ENCODE measurements at regions not wholly inside any gene's neighbourhood (a gene's known extent, or its start where the extent isn't known, plus 50 kb on each side); places are given as distances from the start of the nearest gene placed in this dataset.

DNA sequence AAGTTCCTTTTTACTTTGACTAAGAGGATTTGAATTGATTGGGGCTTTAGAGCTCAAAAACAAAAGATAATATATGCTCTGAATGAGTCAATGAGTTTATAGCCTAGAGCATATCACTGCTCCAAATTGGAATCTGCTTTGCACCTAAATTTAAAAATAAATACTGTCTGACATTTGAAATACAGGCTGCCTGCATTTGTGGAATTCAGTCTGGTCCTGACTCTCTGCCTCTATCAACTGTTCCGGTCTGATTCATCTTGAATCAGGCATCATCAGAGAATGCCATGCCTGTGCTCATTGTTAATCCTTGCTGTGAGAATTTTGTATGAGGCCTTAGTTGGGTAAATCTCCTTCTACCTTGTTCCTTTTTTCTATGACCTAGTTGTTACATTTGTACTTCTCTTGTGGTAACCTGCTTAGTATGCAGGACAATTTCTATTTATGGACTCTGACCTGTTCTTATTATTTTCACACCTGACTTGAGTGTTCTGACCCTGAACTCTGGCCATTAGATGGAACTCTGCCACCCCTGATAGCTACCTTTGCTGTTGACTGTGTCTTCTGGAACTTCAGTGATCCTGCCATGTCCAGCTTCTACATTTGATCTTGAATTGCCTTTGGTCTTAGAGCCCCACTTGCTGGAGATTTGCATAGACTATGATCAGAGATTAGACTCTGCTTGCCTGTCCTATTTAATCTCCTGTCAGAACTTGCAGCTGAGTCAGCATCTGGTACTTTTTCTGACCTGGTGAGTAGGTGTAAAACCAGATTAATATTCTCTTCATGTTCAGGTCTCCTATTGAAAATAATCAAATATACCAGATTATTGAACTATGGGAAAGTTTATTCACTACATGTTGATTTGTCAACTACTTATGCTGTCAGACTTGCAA is 442.7 kb upstream of the HS3ST5 start:
- no peak for DNase-seq (ENCODE audit: low read depth)

DNA sequence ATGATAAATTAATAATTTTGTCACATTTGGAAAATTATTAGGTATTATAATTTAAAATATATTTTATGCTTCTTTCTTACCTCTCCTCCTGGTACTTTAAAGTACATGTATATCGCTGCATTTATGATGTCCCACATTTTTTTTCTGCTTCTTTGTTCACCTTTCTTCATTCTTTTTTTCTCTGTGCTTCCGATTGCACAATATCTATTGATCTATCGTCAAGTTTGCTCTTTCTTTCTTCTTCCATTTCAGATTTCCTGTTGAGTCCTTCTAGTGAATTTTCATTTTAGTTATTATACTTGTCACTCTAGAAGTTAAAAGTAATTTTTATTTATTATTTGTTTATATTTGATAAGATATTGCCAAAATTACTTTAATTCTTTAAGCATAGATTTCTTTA is 441.0 kb upstream of the HS3ST5 start:
- DNase-seq (ENCODE audit: low read depth), result no peak

DNA sequence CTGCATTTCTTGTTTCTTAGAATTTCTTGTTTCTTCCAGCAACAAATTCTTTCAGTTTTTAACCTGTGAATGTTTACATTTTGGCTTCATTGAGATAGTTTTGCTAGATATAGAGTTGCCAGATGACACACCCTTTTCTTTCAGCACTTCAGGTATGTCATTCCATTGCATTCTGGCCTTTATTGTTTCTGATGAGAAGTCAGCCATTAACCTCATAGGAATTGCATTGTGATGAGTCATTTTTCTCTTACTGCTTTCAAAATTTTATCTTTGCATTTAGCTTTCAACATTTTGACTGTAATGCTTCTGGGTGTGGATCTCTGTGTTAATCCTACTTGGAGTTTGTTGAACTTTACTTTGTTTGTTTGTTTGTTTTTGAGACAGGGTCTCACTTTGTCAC is 440.3 kb upstream of the HS3ST5 start:
- no peak for DNase-seq (ENCODE audit: low read depth)

DNA sequence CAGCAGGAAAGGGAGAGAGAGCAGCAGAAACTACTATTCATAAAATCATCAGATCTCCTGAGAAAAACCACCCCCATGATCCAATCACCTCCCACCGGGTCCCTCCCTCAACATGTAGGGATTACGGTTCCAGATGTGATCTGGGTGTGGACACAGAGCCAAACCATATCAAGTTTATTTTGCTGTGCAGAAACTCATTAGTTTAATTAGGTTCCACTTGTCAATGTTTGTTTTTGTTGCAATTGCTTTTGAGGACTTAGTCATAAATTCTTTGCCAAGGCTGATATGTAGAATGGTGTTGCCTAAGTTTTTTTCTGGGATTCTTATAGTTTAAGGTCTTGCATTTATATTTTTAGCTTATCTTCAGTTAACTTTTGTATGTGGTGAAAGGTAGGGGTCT is 422.0 kb upstream of the HS3ST5 start:
- no peak for DNase-seq (ENCODE audit: low read depth)

DNA sequence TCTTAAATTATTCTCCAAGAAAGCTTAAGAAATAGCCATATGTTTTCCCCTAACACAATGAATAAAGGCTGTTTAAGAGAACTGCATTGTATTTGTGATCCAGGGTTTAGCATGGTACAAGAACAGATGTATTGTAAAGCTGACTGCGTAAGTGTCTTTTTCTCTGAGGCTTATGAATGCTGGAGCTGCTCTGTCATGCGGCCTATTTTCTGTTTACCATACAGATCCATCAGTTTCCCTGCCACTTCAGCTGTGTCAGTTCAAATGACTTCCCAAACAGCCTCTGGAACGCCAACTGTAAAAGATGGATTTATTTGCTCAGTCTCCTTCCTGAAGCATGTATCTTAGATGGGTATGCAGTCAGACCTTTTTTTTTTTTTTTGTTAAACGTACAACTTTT is 419.3 kb upstream of the HS3ST5 start:
- no peak for DNase-seq (ENCODE audit: low read depth)

DNA sequence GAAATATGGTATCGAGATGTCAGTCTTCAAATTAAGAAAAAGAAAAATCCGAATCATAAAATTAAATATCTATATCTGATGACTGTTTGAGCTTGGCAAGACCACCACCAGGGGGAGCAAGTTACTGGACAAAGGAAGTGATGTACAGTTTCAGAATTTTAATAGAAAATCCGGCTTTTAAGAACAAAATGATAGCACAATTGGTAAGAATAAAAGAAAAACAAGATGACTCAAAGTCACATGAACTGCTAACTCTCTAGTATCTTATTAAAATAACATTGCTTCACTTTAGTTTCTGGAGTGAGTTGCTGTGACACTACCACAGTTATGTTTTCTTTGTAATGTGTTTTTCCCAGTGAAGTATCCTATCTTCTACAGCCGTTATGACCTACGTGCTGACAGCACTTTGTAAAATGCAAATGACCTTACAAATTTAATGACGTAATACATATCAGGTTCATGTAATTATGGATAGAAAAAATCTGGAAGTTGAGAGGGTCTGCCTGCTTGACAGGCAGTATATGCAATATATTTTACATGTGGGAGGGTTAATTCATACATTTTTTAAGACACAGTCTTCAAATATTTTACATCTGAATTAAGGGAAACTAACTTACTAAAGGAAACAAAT is 405.3 kb upstream of the HS3ST5 start:
- DNase-seq (ENCODE audit: low read depth), result peak; percentile 2

DNA sequence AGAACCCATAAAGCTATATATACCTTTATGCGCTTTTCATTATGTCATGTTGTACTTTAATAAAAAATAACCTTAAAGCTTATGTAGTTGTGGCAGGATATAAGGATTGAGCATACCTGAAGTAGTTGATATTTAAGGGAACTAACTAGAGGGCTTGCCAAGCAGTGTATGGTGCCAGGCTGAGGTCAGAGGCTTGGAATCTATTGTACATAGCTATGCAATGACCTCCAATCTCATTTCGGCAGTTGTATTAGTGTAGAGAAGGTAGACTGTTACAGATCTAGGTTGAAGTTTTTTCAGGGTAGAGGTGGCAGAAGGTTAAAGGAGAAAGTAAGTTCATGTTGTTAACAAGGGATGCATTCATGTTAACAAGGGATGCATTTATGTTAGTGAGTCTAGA is 397.7 kb upstream of the HS3ST5 start:
- no peak for DNase-seq (ENCODE audit: low read depth)

DNA sequence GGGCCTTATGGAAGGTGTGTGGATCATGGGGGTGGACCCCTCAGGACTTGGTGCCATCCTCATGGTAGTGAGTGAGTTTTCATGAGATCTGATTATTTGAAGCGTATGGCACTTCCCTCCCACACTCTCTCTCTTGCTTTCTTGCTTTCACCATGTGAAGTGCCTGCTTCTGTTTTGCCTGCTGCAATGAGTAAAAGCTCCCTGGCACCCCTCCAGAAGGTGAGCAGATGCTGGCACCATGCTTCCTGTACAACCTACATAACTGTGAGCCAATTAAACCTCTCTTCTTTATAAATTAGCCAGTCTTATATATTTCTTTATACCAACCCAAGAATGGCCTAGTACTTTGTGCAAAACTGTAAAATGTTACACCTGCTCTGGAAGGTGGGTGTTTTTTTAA is 396.8 kb upstream of the HS3ST5 start:
- no peak for DNase-seq (ENCODE audit: low read depth)

DNA sequence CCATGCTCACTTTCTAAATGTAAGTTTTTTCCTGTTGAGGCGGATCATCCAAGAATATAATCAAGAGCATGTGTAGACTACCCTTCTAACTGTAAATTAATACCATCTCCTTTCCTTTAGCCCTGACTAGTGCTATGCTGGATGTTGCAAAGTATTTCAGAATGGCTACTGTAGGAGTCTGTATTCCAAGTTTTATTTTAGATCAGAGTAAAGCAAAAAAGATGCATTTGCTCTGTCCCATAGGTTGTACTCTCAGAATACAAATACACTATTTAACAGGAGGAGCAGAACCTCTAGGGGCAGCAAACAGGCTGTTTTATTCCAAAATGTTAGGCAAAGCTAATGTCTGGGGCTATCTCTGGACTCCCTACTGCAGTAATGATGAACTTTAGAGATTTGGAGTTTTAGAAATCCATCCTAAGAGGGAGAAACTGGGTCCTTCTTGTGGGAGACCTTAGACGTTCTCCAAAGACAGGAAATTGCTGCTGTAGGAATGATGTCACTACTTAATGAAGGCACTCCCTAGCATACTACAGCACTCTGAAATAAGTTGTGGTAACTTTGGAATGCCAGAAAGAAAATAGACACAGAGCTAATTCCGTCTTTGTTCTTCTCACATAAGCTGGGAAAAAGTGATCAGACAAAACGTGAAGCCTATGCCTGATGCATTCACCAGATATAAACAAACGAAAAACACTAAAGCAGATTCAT is 392.4 kb upstream of the HS3ST5 start:
- DNase-seq (ENCODE audit: low read depth), result no peak

DNA sequence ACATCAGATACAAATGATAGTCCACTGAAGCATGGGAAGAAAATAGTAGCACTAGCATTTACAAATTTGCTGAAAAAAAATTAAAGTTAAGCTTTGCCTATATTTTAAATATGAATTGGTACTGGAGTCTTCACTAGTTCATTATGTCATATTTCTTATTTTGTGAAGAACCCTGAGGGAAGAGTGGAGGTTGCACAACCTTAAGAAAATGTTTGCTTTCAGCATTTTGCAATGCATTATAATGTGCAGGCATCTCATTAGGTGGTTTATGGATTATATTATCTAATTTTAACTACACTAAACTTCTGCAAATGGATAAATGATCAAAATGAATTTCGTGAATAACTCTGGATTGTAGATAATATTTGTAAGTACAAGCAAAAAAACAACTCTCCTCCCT is 390.8 kb upstream of the HS3ST5 start:
- DNase-seq (ENCODE audit: low read depth), result no peak

DNA sequence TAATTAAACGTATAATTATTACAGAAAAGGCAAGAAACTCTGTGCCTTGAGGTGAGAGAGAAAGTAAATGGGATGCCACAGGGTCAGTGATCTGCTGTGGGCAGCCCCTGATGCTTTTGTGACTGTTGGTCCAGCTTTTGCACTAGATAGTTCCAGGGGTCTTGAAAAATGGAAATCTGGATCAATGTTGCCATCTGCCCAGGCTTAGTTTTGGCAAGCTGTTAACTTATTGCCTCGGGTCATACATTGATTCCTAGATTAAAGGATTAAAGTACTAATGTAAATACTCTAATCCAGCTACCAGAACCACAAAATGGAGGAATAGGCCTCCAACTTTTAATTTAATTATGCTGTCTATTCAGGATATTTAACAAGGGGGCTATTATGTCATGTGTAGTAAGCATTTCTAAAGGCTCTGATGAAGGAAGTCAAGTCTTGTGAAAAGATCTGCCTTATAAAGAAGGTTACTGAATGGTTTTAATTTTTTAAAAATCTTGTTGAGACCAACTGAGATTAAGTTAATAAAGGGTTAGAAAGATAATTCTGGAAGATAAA is 376.0 kb upstream of the HS3ST5 start:
- DNase-seq (ENCODE audit: low read depth), result no peak

DNA sequence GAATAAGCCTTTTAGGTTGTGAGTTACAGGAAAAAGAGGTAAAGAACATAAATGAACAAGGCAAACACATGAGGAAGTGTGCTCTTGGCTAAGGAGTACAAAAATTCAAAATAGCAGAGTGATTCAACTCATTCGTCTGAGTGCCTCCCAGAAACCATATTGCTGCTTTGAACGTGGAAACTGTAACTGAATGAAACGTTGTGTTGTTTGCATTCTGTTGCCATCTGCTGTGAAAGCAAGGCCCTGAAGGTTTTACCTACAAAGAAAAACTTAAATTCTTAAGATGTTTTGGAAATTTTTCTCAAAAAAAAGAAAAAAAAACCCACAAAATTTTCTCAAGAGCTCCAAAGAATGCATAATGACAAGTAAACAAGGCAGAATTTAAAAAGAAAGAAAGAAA is 375.4 kb upstream of the HS3ST5 start:
- DNase-seq (ENCODE audit: low read depth), result no peak

DNA sequence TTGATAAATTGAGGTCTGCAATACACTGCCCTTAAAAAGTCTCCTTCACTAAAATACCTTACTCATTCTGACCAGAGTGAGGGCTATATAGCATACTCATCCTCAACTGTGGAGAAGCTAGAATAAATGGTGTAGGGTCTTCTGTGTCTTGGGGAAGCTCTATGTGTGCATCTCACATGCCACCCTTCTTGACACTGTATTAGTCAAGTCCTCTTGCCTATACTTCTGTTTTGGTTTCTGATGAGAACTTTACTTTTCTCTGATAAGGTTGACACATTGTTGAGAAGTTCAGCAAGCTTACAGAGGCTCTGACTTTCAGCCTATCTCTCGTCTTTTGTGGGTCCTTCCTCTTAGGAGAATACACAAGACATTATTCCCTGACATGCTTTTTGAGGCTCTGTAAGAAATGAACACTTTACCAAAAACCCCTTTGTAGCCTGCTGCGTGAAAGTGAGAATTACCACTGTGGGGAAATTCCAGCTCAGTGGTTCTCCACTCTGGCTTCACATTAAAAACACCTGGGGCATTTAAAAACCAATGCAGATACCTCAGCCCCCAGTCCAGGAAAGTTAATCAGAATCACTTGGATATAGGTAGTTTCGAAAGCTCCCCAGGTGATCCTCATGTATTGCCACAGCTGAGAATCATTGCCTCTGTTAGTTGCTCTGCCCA is 372.1 kb upstream of the HS3ST5 start:
- DNase-seq (ENCODE audit: low read depth), result no peak

DNA sequence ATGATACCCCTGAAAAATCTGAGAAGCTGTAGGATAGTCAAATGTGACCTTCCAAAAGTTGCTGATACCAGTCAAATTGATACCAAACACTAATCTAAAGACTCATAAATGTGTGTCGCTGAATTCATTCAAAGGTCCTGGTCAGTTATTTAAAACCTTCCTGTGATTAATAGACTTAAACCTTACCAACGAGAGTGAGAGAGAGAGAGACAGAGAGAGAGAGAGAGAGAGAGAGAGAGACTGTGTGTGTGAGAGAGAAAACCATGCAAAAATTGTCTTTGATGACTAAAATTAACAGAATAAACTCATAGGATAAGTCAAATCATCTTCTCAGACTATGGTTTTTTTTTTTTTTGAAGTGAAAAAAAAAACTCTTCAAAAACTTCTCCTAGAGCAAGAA is 370.9 kb upstream of the HS3ST5 start:
- DNase-seq (ENCODE audit: low read depth), result no peak

DNA sequence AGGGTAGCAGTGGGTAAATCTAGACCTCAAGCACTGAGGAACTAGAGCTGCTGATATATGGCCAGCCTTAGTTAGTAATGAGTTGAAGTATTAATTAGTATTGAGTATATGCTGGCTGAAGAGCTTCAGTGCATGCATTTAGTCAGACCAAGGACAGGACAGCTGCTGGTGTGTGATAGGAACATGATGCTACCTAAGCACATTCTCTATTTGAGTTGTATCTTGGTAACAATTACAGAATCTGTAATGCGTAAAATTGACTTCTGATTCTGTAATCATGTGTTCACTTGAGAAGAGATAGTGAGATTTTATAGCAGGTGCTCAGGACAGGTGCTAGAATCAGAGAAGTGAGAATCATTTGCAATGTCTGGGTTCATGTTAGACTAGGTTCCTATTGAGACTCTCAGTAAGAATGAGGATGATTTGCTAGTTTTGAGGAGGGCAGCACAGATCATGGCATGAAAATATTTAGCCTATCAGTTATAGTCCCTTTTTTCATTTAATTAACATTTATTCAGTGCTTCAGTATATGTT is 369.4 kb upstream of the HS3ST5 start:
- DNase-seq (ENCODE audit: low read depth), result no peak

DNA sequence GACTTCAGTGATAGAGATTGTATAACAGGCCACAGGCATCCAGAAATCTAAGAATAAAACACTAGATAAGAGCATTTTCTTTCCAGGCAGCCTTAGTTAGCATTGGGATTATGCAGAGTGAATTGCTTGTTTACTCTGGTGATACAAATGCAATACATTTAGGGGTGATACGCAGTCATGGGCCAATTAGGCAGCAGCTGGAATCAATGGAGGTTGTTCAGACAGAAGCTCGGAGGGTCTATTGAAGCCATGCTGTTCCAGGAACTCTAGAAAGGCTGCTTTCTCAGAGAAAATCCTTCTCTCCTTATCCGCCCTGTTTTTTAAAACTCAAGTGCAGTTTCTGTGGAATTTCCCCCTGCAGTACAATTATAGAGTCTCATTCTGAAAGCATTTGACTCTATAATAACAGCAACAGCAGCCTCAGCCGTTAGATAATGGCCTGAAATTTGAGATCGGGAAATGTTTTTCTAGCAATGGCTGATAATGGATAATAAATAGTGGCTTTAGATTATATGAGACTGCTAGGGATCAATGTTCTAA is 364.3 kb upstream of the HS3ST5 start:
- no peak for DNase-seq (ENCODE audit: low read depth)

DNA sequence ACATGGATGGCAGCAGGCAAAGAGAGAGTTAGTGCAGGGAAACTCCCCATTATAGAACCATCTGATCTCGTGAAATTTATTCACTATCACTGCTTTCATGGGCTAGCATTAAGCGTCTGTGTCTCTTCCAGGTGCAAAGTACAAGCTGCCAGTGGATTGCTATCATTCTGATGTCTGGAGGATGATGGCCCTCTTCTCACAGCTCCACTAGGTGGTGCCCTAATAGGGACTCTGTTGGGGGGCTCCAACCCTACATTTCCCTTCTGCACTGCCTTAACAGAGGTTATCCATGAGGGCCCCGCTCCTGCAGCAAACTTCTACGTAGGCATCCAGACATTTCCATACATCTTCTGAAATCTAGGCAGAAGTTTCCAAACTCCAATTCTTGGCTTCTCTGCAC is 347.8 kb upstream of the HS3ST5 start:
- no peak for DNase-seq (ENCODE audit: low read depth)

DNA sequence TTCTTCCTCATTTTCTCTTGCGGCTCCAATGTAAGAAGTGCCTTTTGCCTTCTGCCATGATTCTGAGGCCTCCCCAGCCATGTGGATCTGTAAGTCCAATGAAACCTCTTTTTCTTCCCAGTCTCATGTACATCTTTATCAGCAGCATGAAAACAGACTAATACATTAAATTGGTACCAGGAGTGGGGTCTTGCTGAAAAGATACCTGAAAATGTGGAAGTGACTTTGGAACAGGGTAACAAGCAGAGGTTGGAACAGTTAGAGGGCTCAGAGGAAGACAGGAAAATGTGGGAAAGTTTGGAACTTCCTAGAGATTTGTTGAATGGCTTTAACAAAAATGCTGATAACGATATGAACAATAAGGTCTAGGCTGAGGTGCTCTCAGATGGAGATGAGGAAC is 316.7 kb upstream of the HS3ST5 start:
- DNase-seq (ENCODE audit: low read depth), result no peak

DNA sequence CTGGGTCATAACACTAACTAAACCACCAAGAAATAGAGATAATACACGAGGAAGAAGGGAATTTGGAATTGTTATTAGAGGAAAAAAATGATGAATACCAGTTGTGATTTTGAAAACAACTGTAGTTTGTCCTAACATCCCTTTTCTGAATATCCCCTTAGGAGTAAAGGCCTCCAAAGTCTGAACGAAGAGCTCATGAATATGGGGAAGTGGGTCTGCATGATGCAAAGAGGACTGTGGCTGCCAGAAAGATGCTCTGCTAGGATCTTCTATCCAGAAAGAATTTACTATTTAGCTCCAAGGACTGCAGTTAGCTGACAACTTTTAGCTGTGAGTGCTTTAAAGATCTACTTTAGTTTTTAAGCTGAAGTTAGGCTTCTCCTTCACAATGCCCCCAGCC is 308.8 kb upstream of the HS3ST5 start:
- no peak for DNase-seq (ENCODE audit: low read depth)

DNA sequence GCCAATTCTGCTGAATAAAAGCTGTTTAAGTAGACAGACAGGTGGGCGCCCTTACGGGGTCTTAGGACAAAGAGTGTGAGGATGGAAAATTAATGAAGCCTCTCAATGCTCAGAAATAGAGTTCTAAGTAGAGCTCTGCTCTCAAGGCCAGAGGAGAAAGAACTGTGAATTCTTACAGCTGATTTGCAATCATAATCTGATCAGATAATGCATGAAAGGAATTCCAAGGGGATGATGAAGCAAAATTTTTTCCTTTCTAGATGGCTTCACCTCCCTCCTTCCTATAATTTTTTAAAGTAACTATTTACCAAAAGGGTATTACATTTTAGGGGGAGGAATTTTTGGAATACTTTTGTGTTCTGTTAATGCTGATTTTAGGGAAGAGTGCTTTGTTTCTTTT is 308.1 kb upstream of the HS3ST5 start:
- DNase-seq (ENCODE audit: low read depth), result no peak

DNA sequence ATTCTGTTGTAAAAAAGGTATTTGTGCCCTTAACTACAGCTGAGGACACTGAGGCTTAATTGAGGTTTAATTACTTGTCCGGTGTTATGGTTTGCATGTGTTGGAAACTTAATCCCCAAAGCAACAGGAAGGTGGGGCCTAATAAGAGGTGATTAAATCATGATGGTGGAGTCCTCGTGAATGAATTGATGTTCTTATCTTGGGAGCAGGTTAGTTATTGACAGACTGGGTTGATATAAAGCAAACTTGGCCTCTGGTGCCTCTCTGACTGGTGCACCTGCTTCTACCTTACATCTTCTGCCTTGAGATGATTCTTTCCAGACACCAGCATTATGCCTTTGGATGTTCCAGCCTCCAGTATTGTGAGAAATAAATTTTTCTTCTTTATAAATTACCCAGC is 306.5 kb upstream of the HS3ST5 start:
- DNase-seq (ENCODE audit: low read depth), result no peak

DNA sequence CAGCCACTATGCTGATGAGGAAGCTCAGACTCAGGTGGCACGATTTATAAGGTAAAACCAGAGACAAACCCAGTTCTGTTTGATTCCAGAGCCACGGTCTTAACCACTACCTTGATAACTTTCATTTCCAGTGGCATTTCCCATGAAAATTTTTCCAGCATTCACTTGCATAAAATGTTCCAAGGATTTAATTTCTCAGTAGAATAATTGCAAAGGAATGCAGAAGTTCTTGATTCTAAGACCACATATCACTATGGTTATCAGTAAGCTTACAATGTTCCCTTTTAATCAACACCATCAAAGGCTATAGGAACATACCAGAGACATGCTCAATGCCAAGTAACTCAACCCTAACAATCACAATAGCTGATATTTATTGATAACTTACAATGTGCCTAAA is 306.0 kb upstream of the HS3ST5 start:
- DNase-seq (ENCODE audit: low read depth), result no peak

Measured in activated T-cell treated with anti-CD3 and anti-CD28 coated beads for 24 hours (primary cell).